KG1 (cell line): ENCODE measurements at regions not wholly inside any gene's neighbourhood (a gene's known extent, or its start where the extent isn't known, plus 50 kb on each side); places are given as distances from the start of the nearest gene placed in this dataset.

ENCODE experiments used
- DNase-seq: peaks from one replicate; lab custom pipeline; 2025; lab: John Stamatoyannopoulos, UW

GRCh38 chr16:86632206-86632605, 53.9 kb downstream of the FOXL1 start:
- no peak for DNase-seq

GRCh38 chr16:86632944-86633343, 54.6 kb downstream of the FOXL1 start:
- DNase-seq, result no peak

GRCh38 chr16:86634292-86634691, 55.9 kb downstream of the FOXL1 start:
- no peak for DNase-seq

GRCh38 chr16:86635176-86635876, 57.0 kb downstream of the FOXL1 start:
- DNase-seq, result no peak

- no peak for DNase-seq
Measured at GRCh38 chr16:86635926-86636325, 57.6 kb downstream of the FOXL1 start.

- no peak for DNase-seq
Measured at GRCh38 chr16:86637744-86638143, 59.4 kb downstream of the FOXL1 start.

GRCh38 chr16:86638642-86639041, 60.3 kb downstream of the FOXL1 start:
- DNase-seq, result no peak

GRCh38 chr16:86639354-86639753, 61.0 kb downstream of the FOXL1 start:
- no peak for DNase-seq

- DNase-seq, result no peak
Measured at GRCh38 chr16:86640265-86640843, 62.0 kb downstream of the FOXL1 start.

- DNase-seq, result no peak
Measured at GRCh38 chr16:86642087-86642486, 63.7 kb downstream of the FOXL1 start.

GRCh38 chr16:86643671-86644070, 65.3 kb downstream of the FOXL1 start:
- DNase-seq, result no peak

- DNase-seq, result no peak
Measured at GRCh38 chr16:86647561-86647960, 69.2 kb downstream of the FOXL1 start.

GRCh38 chr16:86649875-86650274, 71.5 kb downstream of the FOXL1 start:
- no peak for DNase-seq

- DNase-seq, result no peak
Measured at GRCh38 chr16:86651013-86651627, 72.8 kb downstream of the FOXL1 start.

GRCh38 chr16:86651823-86652222, 73.5 kb downstream of the FOXL1 start:
- no peak for DNase-seq

GRCh38 chr16:86653285-86654006, 75.1 kb downstream of the FOXL1 start:
- no peak for DNase-seq

- no peak for DNase-seq
Measured at GRCh38 chr16:86657972-86658371, 79.6 kb downstream of the FOXL1 start.

- no peak for DNase-seq
Measured at GRCh38 chr16:86660623-86661022, 82.3 kb downstream of the FOXL1 start.

- DNase-seq, result no peak
Measured at GRCh38 chr16:86661706-86662105, 83.4 kb downstream of the FOXL1 start.

- no peak for DNase-seq
Measured at GRCh38 chr16:86662195-86662594, 83.8 kb downstream of the FOXL1 start.

- DNase-seq, result no peak
Measured at GRCh38 chr16:86662740-86663139, 84.4 kb downstream of the FOXL1 start.

GRCh38 chr16:86663685-86664521, 85.6 kb downstream of the FOXL1 start:
- DNase-seq, result no peak
